ENCODE measurements at regions not wholly inside any gene's neighbourhood (a gene's known extent, or its start where the extent isn't known, plus 50 kb on each side); places are given as distances from the start of the nearest gene placed in this dataset.

DNA sequence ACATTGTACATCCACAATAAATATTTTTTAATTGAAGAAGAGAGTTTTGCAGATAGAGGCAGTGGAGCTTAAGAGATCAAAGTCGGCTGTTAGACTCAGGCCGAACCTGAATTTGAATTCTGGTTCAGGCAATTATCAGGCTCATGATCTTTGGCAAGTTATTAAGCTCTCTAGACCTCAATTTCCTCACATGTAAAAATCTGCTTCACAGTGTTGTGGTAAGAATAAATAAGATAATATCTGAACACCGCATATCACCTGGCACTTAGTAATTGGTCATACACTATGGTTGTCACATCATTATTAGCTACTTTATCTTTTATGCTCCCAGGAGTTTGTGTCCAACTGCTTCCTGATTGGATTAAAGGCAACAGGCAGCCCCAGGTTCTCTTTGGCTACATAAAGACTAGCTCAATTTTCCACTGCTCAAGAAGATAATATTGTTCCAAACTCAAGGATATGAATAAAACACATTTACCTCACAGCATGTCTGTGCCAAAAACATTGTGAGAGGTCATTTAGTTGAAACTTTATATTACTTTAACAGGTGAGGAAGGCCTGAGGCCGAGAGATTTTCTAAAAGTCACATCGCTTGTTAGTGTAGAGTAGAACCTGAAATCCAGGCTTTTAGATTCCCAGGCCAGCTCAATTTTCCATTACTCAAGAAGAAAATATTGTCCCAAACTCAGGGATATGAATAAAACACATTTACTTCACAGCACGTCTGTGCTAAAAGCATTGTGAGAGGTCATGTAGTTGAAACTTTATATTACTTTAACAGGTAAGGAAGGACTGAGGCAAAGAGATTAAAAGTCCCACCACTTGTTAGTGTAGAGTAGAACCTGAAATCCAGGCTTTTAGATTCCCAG, 289.2 kb upstream of the PTGER4 start:
- no peak for DNase-seq (ENCODE audit: low read depth in 4 of 4, low spot score in 3 of 4)

DNA sequence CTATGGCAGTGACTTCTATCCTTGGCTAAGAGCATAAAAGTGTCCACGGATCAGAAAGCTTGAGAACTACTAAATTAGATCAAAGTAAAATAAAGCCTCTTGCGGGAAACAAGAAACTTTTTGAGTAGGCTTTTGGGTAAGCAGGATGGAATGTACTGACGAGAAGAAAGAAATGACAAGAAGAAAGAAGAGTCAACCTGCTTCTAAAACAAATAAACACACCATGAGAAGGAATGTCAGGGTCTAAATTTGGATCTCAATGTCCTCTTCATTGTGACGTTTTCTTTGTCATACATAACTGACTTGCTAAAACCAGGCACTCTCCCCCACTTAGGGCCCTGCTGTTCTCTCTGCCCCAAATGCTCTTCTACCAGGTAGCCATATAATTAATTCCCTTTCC, 290.1 kb upstream of the PTGER4 start:
- no peak for DNase-seq (ENCODE audit: low read depth in 4 of 4, low spot score in 3 of 4)

DNA sequence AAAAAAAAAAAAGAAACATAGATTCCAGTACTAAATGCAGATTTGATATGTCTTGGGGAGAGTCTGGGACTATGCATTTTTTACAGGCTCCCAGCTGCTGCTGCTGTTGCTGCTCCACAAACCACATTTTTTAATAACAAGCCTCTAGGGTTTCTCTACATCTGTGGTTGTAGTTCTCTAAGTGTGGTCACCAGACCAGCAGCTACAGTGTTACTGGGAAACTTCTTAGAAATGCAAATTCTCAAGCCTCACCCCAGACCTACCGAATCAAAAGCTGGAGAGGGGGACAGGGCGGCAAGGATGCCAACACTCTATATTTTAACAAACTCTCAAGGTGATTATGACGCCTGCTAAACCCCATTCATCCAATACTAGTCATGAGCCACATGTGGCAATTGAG, 293.4 kb upstream of the PTGER4 start:
- DNase-seq (ENCODE audit: low read depth in 4 of 4, low spot score in 3 of 4) = no peak

DNA sequence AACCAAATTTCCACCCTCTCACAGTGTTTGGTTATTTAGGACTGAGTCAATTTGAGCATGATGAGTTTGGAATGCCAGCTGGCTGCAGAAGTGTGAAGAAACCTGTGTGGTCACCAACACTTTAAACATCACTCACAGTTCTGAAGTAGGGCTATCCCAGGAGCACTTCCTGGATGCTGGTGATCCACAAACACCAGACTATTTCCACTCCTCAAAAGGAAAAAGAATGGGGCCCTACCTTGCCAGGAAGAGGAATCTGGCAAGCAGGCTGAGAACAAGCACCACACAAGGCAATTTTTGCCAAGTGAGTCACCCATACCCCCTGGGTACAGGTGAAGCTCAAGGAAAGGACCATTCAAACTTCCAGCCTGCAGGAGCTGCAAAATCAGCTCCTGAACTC, 294.2 kb upstream of the PTGER4 start:
- no peak for DNase-seq (ENCODE audit: low read depth in 4 of 4, low spot score in 3 of 4)

DNA sequence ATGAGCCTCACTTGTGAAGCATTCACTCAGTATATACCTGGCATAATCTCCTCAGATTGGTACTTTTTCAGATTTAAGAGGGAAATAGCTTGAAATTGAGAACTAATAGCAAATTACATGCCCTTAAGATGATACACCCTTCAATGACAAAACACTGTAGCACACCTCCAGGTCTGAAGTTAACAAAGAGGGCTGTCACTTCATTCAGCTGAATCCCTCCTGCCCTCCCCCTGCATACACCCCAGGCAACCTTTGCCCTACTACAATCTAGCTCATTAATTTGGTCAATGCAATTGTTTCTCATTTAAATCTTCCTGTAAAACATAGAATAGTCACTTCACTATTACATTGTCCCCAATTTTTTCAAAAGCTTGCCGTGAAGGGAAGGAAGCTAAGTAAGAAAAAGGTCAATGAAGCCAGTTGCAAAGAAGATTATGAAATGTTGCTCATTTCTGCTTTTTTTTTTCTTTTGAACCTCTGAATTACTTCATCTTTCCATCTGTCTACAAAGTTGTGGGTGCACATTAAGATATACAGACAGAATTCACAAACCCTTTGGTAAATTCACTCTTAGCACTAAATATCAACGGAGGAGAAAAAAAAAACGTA, 294.8 kb upstream of the PTGER4 start:
- DNase-seq (ENCODE audit: low read depth in 4 of 4, low spot score in 3 of 4) = no peak

DNA sequence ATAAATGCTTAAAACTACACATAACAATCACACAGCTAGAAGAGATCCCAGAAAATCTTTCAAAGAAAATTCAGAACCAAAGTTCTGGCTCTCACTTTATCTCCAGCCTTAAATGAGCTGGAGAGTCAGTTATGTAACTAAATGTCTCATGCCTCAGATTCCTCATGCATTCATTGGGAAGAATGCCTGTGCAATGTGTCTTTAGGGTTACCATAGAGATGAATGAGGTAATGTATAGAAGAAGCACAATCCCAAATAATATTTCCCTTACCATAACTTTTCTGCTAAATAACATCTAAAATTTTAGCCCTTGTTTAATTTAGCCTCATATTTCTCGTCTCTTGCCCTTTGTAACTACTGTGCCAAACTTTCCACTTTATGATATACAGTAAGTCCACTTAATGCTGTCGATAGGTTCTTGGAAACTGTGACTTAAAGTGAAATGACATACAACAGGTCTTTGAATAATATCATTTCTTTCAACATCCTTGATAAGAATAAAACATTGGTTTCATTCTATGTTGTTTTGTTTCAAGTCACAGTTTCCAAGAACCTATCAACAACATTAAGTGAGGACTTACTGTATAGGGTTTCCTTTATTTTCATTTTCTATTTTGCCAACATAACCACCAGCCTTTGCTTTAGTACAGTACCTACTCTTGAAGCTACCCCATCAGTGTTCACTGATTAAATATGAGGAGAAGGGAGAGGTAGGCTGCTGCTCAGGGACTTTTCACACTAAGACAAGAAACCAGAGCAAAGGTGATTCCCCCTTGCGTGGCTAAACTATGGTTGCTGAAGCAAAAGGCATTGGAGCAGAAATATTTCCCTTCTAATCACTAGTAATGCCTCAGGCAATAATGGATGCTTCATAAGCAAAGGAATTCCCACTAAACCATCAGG, 295.7 kb upstream of the PTGER4 start:
- DNase-seq (ENCODE audit: low read depth in 4 of 4, low spot score in 3 of 4) = no peak

DNA sequence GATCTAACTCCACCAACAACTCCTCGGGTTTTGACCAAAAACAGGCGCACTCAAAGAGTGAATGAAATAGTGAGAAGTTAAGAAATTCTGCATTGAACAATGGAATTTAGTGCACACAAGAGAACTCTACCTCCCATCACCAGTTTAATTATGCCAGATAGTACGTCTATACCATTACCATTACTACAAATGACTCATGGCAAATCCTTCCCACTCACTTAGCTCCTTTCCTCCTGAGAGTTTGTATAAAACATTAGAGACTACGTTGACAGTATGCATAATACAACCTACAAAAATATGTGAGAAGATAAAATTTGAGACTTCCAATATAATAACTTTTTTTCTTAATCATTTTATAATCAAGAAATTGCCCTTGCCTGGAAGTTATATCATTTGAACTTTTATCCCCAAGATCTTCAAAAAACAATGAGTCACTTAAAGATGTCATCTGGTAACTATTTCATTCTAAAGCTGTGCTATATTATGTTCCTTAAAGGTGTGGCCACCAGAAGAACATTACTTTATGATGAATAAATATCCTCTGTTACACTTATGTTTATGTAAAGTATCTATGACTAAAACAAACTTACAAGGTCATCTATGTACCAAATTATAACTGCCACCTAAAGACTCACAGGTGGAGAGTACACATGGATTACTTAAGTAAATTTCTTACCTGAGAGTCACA, 297.9 kb upstream of the PTGER4 start:
- DNase-seq (ENCODE audit: low read depth in 4 of 4, low spot score in 3 of 4) = no peak

DNA sequence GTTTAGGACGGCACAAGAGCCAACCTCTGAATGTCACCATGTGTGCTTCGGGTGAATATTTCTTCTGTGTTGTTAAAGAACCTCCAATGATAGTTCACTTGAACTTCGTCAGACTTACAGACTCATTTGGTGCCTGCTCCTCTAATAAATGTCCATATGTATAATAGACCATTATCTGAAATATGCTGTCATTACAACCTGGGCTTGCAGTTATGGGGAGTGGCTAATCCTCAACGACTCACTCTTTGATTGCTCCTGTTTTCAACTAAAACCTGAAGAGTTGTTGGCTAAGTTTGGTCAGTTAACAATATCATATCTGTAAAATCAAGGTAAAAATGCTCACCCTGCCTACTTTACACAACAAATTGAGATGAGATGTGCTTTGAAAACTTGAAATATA, 298.7 kb upstream of the PTGER4 start:
- DNase-seq (ENCODE audit: low read depth in 4 of 4, low spot score in 3 of 4) = no peak

DNA sequence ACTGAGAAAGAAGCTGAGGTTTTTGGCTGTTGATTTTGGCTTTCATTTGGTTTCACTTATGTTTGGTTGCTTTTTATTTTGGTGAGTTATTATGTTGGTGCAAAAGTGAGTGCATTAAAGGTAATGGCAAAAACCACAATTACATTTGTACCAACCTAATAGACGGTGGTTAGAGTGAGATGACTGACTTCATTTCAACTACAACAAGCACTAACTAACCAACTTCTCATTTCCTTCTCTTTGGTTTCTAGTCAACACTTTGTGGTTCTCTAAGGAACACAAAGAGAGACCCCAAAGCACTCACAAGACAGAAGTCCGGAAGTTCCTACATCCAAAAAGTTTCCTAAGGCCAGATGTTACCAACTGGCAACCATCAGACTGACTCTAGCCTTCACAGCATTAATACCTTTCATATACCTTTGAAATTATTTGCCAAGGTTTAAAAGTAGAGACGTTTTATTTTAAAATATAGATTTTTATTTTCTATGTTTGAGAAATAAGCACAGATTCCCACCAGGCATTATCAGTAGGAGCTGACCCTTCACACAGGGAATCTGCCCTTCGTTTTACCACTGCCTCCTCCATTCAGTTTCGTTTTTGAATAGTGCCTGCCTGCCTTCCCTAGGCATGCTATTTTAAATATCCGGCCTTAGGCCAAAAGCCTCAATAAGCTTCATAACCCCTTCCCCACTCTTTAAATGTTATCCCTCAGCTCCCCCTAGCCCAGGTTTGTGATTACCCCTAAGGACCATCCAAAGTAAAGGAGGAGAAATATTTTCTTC, 301.1 kb upstream of the PTGER4 start:
- DNase-seq (ENCODE audit: low read depth in 4 of 4, low spot score in 3 of 4) = no peak

DNA sequence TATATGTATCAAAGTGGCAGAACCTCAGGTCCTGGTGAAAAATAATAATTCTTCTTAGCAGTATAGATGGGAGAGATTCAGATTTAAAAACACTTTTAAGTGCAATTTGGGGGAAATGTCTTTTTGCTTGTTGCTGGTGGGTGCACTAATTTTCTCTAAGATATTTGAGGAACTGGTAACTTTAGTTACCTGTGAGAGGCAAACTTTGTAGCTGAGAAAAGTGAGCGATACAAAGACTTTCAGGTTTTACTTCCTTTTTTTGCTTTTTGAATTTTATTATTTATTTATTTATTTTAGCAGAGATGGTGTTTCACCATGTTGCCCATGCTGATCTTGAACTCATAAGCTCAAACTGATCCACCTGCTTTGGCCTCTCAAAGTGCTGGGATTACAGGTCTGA, 303.1 kb upstream of the PTGER4 start:
- no peak for DNase-seq (ENCODE audit: low read depth in 4 of 4, low spot score in 3 of 4)

DNA sequence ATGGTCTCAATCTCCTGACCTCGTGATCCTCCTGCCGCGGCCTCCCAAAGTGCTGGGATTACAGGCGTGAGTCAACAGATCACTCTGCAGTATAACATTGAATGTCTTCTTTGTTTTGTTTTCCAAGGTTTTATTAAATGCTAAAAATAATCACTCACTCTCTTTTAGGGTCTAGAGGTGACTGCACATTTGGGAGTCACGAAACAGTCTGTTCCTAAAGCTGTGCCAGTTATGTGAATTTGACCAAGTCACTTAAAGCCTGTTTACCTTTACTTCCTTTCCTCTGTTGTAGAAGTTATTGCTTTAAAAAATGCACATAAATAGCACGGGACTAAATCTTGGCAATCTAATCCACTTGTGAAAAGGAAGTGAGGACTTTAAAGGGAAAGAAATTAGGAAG, 304.9 kb upstream of the PTGER4 start:
- DNase-seq (ENCODE audit: low read depth in 4 of 4, low spot score in 3 of 4) = no peak

DNA sequence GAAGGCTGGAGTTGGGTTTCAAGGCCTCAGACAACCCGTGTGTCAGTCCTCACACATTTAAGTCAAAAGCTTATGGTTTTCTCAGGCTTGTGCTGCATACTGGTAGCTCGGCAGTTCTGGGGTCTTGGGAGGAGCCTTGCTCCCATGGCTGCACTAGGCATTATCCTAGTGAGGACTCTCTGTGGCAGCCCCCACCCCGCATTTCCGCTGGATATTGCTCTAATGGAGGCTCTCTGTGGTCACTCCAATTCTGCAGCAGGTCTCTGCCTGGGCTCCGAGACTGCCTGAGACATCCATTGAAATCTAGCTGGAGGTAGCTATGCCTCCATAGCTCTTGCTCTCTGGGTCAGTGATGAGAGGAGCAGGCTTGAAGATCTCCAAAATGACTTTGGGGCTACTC, 311.5 kb upstream of the PTGER4 start:
- DNase-seq (ENCODE audit: low read depth in 4 of 4, low spot score in 3 of 4) = no peak

DNA sequence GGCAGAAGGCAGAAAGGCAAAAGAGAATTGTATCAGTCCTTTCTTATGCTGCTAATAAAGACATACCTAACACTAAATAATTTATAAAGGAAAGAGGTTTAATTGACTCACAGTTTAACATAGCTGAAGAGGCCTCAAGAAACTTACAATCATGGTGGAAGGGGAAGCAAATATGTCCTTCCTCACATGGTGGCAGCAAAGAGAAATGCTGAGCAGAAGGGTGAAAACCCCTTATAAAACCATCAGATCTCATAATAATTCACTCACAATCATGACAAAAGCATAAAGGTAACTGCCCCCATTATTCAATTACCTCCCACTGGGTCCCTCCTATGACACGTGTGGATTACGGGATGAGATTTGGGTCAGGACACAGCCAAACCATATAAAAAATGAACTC, 312.5 kb upstream of the PTGER4 start:
- no peak for DNase-seq (ENCODE audit: low read depth in 4 of 4, low spot score in 3 of 4)

DNA sequence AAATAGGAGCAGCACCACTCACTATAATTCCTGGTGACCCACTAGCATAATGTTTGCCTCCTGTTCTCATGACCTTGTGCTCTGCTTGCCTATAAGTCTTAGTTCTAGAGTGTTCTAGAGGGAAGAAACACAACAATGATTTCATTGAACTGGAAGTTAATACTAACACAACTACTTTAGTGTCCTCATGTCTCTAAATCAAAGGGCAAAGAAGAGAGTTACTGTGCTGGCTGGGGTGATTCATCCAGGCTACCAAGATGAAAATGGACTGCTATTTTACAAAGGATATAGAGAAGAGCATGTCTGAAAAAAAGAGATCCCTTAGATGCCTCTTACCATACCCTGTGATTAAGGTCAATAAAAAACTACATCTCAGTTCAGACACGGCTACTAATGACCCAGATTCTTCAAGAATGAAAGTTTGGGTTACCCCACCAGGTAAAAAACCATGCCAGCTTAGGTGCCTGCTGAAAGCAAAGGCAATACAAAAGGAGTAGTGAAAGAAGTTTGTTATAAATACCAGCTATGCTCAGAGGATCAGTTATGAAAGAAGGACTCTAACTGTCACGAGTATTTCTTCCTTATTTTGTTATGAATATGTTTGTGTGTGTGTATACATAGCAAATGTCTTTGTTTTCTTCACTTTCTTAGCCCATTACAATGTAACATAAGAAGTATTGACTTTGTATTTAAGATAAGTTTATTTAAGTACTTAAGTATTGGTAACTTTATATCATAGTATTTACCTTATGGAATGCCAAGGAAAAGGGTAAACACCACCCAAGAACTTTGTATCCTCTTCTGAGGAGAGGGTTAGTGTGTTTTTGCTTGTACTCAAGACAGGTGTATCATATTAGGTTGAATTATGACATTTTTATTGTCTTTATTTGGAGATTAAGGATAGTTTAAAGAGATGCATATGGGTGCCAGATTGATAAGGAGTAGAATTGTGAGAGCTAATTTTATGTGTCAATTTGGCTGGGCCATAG, 314.1 kb upstream of the PTGER4 start:
- DNase-seq (ENCODE audit: low read depth in 4 of 4, low spot score in 3 of 4) = no peak

DNA sequence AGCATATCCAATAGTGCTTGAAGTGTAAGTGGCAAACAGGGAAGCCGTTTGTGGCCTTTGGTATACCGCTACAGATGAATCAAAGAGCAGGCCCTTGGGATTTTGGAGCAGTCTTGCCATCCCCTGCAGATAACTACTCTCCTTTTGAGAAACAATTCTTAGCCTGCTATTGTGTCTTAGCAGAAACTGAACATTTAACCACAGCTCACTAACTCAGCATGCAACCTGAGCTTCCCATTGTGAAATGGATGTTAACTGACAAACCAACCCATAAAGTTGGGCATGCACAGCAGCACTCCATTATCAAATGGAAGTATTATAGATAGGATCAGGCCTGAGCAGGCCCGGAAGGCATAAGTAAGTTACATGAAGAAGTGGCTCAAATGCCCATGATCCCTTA, 315.3 kb upstream of the PTGER4 start:
- no peak for DNase-seq (ENCODE audit: low read depth in 4 of 4, low spot score in 3 of 4)

DNA sequence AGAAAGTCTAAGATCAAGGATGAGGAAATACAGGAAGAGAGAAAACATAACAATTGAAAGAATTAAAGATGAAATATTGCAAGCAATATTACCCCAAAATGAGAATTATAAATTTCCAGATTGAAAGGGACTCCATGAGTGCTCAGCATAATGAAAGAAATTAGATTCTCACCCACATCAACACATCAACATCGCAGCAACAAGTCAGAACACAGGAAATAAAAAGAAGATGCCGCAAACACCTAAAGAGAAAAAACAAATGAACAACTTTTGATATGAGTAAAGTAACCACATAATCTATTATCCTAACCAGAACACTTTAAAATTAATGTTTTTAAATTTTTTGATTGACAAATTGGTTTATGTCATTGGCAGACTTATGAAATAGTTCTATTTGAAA, 318.3 kb upstream of the PTGER4 start:
- DNase-seq (ENCODE audit: low read depth in 4 of 4, low spot score in 3 of 4) = no peak

DNA sequence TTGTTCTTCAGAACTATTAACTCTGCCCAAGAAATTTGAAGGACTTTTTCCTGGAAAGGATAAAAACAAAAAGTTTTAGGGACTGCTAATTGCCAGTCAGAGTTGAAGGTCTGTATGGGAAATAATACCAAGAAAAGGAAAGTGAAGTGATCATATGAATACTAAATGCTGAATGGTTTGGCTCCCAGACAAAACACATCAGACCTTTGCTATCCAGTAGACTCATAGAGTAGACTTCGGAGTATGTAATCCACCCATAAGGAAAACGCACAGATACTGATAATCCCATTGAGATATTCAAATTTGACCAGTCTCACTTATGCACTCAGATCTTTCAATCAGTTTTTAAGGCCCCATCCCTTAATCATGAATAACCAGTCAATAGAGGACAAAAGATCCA, 319.0 kb upstream of the PTGER4 start:
- DNase-seq (ENCODE audit: low read depth in 4 of 4, low spot score in 3 of 4) = no peak

DNA sequence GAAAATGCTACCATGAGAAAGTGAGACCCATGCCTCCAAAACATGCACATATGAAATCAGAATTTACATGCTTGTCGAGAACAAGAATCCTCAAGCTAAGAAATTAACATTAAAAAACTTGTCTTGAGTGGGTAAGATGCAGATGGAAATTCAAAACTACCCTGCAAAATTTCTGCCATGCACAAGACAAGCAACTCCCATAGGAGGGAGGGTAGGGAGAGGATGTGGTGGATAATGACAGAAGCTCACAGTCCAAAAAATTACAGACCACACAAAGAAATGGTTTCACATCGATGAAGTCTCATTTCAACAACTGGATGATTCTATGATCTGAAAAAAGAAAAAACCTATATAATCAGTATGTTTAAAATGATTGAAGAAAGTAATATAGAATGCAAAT, 319.9 kb upstream of the PTGER4 start:
- DNase-seq (ENCODE audit: low read depth in 4 of 4, low spot score in 3 of 4) = no peak

DNA sequence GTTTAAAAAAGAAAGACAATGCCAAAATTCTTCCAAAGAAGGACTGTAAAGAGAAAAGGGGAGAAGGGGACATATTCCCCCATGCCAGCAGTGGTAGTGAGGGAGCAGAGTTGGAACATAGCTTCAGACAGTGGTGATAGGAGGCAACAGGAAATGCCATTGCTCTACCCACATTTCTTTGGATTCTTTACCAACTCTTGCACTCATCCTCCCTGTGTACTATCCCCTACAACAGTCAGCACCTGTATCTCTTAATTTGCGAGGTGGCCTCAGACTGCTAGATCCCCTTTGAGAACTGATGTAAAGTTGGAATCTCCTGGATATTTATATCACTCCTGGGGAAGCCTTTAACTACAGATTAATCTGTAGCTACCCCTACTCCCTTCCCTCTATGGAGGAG, 320.6 kb upstream of the PTGER4 start:
- DNase-seq (ENCODE audit: low read depth in 4 of 4, low spot score in 3 of 4) = no peak
